Ammon's horn (tissue), 1 donor: ENCODE measurements at regions not wholly inside any gene's neighbourhood (a gene's known extent, or its start where the extent isn't known, plus 50 kb on each side); places are given as distances from the start of the nearest gene placed in this dataset.
"Not testable (repeated sequence)": the region's sequence is repeated elsewhere in the genome, so short reads cannot be mapped to it uniquely, and the experiment has no call there.

Experiments used
- DNase-seq: peaks from one replicate; pipeline ENCODE4 v3.0.0-alpha.2; 2016; ENCODE audit warnings: low spot score

DNA sequence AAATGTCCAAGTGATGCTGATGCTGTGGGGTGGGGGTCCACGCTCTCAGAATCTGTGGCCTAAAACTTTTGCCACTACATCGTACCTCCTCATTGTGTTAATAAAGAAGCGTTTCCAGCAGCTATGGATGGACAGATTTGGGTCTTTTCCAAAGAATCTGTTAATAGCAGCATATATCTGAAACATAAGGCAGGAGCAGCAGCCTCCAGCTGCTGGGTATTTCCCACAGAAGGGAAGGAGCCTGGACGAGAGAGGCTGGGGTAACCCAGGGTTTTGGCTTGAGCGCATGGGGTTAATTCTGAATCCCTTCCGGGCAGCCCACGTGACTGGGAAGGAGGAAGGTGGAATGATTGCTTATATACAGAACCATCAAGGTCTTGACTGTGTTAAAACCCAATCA, 332.4 kb downstream of the BCOR start:
- DNase-seq = no peak

DNA sequence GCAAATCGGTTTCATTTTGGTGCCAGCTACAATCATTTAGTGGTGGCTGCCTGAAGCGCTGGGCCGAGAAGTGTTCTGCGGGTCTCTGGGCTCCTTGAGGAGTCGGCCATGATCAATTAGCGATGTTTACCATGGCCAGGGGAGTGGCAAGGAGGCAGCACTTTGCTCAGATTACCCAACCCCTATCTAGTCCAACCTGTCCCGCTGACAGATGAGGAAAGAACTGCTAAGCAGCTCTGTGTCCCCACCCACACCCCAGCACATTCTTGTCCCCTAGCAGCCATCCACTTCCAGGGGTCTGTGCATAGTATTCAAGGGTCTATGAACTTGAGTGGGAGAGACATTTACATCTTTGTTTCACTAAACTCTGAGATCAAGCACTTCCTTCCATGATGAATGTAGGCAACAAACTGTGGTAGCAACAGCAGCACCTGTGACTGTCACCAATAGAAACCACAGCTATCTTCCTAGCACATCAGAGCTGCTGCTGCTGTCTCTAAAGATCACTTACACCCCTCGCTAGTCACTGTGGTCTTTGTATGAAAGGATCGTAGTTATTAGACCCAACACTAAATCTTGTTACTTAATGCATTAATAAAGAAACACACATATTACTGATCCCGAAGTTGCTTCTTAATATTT, 331.6 kb downstream of the BCOR start:
- DNase-seq = no peak

DNA sequence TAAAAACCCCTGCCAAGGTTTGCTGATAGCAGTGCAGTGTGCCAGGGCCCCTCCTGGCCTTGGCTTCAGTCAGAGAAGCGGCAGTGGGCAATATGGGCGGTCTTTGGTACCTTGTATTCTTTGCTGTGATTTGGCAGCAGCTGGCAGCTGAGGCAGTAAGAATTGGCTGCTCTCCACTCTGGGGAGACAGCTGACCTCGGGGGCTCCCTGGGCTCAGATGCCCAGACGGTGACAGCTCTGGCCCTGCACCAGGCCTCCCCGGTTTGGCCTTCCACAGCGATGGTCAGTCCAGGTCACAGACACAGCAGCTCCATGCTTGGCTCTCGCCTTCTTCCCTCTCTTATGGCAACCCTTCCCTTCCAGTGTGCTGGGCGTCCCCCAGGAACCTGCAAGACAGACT, 330.9 kb downstream of the BCOR start:
- DNase-seq = peak; percentile 29

DNA sequence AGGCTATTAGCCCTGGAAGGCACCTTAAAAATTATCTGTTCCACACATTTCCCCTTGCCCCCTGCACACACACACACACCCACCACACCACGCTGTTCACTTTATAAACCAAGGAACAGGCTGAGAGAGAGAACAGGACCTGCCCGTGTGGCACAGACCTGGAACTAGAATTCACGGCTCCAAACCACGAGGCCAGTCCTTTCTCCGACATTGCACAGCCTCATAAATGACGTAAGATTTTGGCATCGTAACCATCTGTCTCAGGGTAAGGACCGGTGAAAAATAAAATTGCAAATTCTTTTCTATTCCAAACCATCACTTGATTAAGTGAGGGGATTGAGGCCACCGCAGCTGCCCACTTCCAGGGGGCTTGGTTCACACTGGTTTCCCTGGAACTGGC, 330.3 kb downstream of the BCOR start:
- no peak for DNase-seq

DNA sequence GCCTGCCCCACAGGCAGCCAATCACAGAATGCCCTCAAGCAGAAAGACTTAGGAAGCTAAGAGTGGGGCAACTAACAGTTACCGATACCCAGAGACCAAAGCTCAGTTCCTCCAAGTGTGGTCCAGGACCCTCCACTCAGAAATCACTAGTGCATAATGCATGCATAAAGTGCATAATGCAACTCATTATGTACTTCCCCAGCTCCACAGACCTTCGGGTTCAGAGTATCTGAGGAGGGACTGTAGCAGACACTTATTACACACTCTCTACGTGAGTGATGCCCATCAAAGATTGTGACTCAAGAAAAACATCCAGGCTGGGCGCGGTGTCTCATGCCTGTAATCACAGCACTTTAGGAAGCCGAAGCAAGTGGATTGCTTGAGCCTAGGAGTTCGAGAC, 328.0 kb downstream of the BCOR start:
- no peak for DNase-seq

DNA sequence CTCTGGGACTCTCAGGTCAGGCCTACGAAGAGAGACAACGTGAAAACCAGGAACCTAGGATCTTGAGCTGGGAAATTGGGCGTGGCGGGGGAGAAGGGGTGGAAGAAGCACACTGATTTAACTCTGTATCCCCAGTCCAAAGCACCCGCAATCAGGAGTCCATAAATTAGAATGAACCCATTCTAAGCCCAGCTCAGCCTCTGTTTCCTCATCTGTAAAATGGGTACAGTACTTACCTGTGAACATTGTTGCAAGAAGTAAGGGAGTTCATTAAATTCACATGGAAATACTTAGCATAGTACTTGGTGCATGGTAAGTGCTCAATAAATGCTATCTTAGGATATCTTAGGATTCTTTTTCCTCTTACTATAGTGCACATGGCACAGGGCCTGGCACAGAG, 326.7 kb downstream of the BCOR start:
- no peak for DNase-seq

DNA sequence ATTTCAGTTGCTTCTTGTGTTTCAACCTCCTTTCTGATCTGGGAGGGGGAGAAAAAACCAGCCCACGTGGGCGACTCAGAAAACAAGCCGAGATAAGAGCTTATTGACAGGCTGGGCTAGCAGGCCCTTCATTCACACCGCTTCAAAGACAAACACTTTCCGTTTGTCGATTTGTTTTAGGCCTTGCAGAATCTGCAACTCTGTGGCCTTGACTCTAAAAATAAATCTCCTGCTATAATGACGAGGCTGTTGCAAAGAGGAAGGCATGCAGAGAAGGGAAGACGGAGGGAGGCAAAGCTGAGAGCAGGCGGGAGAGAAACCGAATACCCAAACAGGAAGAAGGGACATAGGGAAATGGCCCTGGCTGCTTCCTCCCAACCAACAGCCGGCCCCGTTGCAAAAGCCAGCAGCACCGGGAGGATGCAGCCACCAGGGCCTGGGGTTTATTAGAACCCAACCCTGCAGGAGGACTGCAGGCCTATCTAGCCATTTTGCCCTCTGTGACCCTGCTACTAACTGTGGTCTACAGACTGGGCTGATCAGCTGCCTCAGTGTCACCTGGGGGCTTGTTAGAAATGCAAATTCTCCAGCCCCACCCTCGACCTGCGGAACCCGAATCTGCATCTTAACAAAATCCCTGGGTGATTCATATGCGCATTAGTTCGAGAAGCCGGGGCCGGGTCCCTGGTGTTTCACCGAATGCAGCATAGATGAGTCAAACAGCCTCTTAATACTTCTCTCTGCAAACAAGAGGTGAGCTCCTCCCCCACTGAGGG, 325.5 kb downstream of the BCOR start:
- peak; percentile 37 for DNase-seq

DNA sequence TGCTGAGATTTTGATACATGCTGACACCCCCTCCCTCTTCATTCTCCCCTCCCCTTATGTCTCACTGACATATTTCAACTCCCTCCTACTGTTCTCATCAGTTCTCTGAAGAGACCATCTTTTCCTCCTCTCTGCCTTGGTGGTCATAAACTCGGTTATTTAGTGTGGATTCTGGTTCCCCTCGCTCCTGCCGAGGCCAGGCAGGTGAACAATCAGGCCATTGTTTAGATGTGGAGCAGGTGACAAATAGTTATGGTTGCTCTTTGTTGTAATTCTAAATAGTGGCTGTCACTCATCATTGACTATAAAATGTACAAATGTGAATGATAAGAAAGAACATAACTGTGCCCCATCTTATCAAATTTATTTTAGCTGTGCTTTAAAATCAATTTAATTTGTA, 324.6 kb downstream of the BCOR start:
- no peak for DNase-seq

DNA sequence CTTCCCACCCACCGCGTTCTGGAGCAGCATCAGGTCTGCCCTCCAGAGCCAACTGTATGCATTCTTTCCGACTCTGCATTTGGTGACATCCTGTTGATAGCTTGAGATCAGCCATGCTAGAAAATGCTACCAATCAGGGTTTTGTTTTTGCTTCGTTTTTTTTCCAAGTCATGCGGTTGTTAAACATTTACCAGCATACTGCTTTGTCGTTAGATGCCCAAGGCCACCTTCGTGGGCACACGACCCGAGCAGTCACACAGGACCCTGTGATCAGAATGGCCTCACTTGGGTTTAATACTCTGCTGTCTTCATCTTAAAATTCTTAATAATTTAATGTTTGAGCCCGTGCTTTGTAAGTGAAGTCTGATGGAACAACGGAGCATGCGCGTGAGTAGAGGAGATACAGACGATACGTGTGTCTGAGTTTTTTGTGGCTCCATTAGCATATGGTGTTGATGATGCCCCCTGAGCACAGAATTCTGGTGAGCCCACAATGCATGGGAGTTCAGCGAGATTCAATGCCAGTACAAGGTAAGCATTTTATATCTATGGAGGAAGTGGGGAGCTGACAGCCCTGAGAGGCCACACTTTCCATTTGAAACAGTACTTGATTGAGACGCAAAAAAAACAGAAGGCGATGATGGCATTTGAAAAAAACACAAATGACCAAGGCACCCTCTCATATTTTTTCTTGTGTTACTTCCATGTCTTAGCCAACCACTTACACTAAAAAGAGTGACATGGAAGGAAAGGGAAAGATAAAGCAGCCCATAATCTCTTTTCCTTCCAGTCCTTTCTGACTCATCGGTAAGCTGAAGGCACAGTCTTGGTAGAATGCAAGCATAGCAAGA, 323.6 kb downstream of the BCOR start:
- DNase-seq = no peak

DNA sequence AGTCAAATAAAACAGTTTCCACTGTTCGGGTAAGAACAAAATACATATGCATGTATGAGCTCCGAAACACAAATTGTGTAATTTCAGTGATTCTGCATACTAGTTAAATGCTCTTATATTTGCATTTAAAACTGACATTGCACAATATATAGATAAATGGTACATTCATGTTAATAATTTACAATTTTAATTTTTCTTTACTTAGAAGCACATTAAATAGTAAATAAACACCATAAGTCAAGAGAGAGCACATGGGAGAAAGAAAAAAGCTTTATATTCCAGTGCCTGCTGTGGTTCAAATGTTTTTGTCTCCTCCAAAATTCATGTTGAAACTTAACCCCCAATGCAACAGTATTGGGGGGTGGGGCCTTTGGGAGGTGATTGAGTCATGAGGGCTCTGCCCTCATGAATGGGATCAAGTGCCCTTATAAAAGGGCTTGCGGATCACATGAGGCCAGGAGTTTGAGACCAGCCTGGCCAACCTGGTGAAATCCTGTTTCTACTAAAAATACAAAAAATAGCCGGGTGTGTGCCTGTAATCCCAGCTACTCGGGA, 322.9 kb downstream of the BCOR start:
- DNase-seq = no peak

DNA sequence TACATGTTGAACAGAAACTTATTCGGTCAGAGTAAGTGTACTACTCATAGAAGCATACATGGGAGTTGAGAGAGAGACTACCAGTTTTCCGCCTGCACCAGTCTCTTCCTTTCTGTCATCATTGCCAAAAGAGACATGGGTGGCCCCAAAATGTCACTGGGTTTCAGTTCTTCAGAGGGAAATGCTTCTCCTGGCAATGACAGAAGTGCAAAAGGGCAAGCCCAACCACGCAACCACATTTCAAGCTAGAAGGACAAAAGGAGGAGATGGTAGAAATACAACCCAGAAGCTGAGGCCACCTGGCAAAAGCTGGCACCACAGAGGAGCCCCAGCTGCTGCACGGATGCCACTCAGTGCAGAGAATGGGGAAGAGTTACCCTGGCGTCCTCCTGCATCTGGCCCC, 320.1 kb downstream of the BCOR start:
- no peak for DNase-seq

DNA sequence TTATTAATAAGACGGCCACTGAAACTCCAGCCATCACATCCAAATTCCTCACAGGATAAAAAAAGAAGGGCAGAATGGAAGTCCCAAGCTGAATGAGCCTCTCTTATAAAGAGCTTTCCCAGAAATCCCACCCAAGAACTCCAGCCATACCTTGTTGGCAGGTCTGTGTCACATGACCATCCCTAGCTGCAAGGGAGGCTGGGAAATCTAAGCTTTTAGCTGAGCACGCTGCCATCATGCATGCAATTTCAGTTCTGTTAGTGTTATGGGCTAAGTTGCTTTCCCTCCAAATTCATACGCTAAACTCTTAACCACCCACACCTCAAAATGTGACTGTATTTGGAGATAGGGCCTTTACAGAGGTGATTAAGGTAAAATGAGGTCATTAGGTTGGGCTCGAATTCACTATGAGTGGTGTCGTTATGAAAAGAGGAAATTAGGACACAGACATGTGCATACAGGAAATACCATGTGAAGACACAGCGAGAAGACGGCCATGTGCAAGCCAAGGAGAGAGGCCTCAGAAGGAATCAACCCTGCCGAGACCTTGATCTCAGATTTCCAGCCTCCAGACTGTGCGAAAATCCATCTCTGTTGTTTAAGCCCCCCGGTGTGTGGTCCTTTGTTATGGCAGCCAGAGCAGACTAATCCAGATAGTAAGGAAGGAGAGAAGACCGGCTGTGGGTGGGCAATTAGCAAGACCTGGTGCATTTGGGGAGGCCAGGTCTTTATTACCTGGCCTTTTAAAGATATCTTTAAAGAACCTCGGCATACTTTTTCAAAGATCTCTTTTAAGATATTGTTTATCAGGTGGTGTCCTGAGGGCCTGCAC, 317.6 kb downstream of the BCOR start:
- no peak for DNase-seq

DNA sequence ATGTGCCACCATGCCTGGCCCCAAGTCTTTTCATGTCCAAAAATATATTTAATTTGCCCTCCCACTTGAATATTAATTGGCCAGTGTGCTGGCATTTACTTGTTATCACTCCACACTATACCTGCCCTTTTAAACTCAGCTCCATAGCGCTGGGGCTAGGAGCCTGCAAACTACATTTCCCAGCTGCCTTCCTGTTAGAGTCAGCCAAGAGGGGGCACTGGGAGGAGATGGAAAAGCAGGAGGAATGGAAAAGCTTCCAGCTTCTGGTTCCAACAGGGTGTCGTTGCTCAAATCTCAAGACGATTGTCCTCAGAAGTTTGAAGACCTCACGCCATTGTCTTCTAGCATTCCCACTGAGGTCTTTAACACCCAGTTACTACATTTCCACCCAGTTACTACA, 315.5 kb downstream of the BCOR start:
- DNase-seq = no peak

DNA sequence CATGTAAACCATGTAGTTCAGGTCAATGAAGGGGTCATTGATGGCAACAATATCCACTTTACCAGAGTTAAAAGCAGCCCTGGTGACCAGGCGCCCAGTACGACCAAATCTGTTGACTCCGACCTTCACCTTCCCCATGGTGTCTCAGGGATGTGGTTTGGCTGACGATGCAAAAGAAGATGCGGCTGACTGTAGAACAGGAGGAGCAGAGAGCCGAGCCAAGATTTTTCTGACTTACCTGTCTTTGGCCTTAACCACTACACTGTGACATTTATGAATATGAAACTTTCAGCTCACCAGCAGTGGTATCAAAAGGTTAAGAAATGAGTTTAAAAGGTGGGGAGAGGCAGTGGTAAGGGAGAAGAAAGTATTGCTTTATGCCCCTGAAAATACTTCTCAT, 309.8 kb downstream of the BCOR start:
- no peak for DNase-seq

DNA sequence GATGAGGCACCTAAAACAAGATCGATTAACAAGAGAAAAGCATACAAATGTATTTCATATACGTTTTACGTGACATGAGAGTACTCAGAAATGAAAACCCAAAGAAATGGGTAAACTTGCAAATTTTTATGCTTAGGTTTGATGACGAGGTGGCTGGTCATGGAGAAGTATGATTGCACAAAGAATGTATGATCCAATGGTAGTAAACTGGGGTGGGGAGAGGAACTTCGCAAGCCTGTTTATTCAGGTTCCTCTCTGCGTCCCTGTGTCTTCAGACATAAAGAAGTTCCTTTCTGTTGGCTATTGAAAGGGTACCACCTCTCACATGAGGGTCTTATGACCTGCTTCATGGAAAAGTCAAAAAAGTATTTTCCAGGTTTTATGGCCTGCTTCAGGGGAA, 309.2 kb downstream of the BCOR start:
- no peak for DNase-seq

DNA sequence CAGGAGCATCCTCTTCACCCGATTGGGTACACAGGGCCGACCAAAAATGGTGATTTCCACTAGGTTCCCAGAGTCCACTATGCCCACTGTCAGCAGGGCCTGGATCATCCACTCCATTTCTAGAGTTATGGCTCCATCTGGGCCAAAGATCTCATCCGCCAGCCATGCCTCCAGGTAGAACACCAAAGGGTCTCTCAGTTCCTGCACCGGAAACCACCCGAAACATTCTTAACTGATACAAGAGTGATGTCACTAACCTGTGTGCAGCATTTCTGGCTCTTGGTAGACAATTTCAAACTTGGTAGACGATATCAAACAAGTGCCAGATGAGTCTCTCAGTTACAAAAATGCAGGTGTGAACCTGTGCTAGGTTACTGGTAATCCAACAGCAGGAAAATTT, 306.1 kb downstream of the BCOR start:
- DNase-seq = no peak

DNA sequence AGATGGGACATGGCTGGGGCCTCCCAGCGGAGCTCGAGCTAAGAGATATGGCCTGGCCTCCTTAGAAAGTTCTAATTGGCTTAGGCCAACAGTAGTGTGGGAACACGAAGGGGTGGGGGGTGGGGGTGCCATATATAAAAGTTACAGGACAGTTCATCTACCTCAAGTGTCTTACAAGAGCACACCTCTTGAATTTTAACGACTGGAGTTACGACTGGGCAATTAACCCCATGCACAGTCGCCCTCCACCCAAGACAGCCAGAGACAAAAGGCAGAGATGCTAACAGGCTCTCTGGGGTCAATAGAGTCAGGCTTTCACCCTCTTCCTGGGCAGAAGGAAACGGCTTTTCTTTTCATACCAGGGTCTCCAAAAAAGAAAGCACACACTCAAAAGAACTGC, 302.2 kb downstream of the BCOR start:
- DNase-seq = no peak

DNA sequence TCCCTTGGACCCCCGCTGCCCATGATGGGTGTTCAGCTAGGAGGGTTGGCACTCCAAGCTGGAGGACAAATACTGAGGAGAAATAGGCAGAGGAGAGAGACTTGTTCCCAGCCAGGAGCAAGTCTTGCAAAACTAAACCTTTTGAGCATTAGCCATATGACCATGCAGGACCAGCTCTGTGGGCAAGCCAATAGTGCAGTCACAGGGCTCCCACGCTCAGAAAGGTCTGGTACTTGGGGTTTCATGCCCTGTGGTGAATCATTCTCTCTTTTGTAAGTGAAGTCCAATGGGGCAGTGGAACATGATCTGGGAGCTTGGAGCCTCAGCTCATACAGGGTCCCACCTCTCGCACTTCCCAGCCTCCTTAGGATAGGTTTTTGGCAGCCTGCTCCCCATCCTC, 300.9 kb downstream of the BCOR start:
- DNase-seq = no peak

DNA sequence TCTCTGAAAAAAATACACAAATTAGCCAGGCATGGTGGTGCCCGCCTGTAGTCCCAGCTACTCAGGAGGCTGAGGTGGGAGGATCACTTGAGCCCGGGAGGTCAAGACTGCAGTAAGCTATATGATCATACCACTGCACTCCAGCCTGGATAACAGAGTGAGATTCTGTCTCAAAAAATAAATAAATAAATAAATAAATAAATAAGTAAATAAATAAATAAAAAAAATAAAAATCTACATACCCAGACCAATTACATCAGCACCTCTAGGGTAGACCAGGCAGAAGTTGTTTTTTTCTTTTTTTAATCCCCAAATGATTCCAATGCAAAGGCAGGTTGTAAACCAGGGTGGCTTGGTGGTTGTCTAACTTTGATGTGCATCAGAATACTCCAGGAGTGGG, 299.3 kb downstream of the BCOR start:
- DNase-seq = not testable (repeated sequence)

DNA sequence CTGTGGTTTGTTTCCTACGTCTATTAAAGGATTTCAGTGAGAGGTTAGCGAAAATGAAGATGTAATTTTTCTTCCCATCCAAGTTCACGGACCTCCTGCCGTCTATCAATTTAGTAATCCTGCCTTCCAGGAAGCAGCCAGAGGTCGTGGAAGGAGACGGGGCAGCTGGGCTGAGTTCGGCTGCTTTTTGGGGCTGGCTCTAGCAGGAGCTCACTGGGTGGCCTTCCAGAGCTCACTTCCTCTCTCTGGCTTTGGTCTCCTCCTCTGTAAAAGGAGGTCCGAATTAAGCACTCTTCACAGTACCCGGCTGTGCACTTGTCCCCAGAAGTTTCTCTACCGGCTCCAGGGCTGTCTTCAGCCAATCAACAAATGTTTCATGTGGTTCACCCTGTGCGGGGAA, 295.4 kb downstream of the BCOR start:
- no peak for DNase-seq

DNA sequence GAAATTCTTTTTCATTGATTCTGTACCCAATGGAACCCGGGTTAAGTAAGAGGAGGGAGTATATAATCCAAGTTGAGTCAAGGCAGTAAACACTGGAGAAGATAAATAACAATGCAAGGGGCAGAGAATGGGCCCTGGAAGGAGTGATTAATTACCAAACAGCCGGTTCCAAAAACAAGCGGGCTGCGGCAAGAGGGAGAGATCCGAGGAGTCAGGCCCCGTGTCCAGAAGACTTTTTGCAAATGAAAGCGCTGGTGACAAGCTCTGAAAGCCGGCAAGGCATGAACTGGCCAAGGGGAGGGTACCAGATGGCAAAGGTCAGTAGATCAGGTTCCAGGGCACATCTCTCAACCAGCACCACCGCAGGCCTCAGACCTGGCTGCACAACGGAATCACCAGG, 294.9 kb downstream of the BCOR start:
- no peak for DNase-seq

DNA sequence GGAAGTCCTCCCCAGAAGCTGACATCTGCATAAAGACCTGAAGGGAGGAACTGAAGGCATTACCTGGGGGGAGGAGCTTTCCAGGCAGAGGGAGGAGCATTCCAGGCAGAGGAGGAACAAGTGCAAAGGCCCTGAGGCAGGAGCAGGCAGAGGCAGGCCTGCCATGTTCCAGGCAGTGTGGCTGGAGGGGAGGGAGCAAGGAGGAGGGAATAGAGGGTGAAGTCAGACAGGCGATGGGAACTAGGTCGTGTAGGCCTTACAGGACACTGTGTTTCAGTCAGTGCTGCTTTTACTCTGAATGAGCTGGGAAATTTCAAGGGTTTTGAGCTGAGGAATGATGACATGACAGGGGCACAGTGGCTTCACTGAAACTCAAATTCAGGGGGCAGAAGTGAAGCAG, 292.7 kb downstream of the BCOR start:
- DNase-seq = no peak
